SK-N-SH treated with all-trans-retinoic acid at 6 μM for 48 hours (cell line): ENCODE measurements at regions not wholly inside any gene's neighbourhood (a gene's known extent, or its start where the extent isn't known, plus 50 kb on each side); places are given as distances from the start of the nearest gene placed in this dataset.

Experiments
- ATAC-seq: fragments of 200-7000 bp; cut with Tn5 transposase; 3 replicates; pipeline ENCODE4 v1.9.1; 2020; ENCODE audit warnings: mild to moderate bottlenecking, moderate library complexity
- ARNTL ChIP-seq: fragments of 450-650 bp; formaldehyde crosslinking; IDR thresholded peaks from 2 replicates; pipeline ENCODE4 v1.5.0; 2020; ENCODE audit warnings: low read depth, mild to moderate bottlenecking, moderate library complexity, borderline replicate concordance
- BACH2 ChIP-seq: fragments of 250-450 bp; sonication (Bioruptor Pico); IDR thresholded peaks from 2 replicates; pipeline ENCODE4 v1.9.0; 2021; ENCODE audit warnings: mild to moderate bottlenecking, borderline replicate concordance
- CREB5 ChIP-seq: fragments of 250-450 bp; sonication (Bioruptor Pico); IDR thresholded peaks from 2 replicates; pipeline ENCODE4 v1.5.1; 2020; ENCODE audit warnings: low read depth, mild to moderate bottlenecking, moderate library complexity
- CSDC2 ChIP-seq: fragments of 250-450 bp; sonication (Bioruptor Pico); IDR thresholded peaks from 2 replicates; pipeline ENCODE4 v1.5.0; 2020; ENCODE audit warnings: mild to moderate bottlenecking, moderate library complexity
- CSRNP3 ChIP-seq: fragments of 250-450 bp; sonication (Bioruptor Pico); IDR thresholded peaks from 2 replicates; pipeline ENCODE4 v1.5.1; 2021; ENCODE audit warnings: mild to moderate bottlenecking, moderate library complexity
- ESRRG ChIP-seq: fragments of 250-450 bp; sonication (Bioruptor Pico); IDR thresholded peaks from 2 replicates; pipeline ENCODE4 v1.6.1; 2021; ENCODE audit warnings: mild to moderate bottlenecking
- GLIS3 ChIP-seq: fragments of 250-450 bp; sonication (Bioruptor Pico); IDR thresholded peaks from 2 replicates; pipeline ENCODE4 v1.5.0; 2020; ENCODE audit warnings: mild to moderate bottlenecking, moderate library complexity
- ISL1 ChIP-seq: fragments of 250-450 bp; sonication (Bioruptor Pico); IDR thresholded peaks from 2 replicates; pipeline ENCODE4 v2.1.2; 2022; ENCODE audit warnings: mild to moderate bottlenecking, moderate library complexity
- OSR1 ChIP-seq: fragments of 250-450 bp; sonication (Bioruptor Pico); IDR thresholded peaks from 2 replicates; pipeline ENCODE4 v1.8.0; 2022; ENCODE audit warnings: moderate library complexity, mild to moderate bottlenecking, inconsistent platforms
- PATZ1 ChIP-seq: fragments of 250-450 bp; sonication (Bioruptor Pico); IDR thresholded peaks from 2 replicates; pipeline ENCODE4 v1.8.0; 2020; ENCODE audit warnings: mild to moderate bottlenecking, moderate library complexity, borderline replicate concordance
- PPARA ChIP-seq: fragments of 250-450 bp; sonication (Bioruptor Pico); IDR thresholded peaks from 2 replicates; pipeline ENCODE4 v1.5.0; 2020; ENCODE audit warnings: mild to moderate bottlenecking, borderline replicate concordance
- SNAI2 ChIP-seq: fragments of 250-450 bp; sonication (Bioruptor Pico); IDR thresholded peaks from 2 replicates; pipeline ENCODE4 v1.5.0; 2020; ENCODE audit warnings: mild to moderate bottlenecking, moderate library complexity
- TCF4 ChIP-seq: fragments of 250-450 bp; sonication (Bioruptor Pico); IDR thresholded peaks from 2 replicates; pipeline ENCODE4 v1.8.0; 2021; ENCODE audit warnings: mild to moderate bottlenecking, moderate library complexity, borderline replicate concordance
- ZC3H10 ChIP-seq: fragments of 250-450 bp; sonication (Bioruptor Pico); IDR thresholded peaks from 2 replicates; pipeline ENCODE4 v1.5.1; 2021; ENCODE audit warnings: mild to moderate bottlenecking, moderate library complexity
- ZFP3 ChIP-seq: fragments of 250-450 bp; sonication (Bioruptor Pico); IDR thresholded peaks from 2 replicates; pipeline ENCODE4 v1.5.0; 2020; ENCODE audit warnings: mild to moderate bottlenecking, moderate library complexity
- ZFP30 ChIP-seq: fragments of 450-650 bp; formaldehyde crosslinking; IDR thresholded peaks from 2 replicates; pipeline ENCODE4 v1.5.0; 2022; ENCODE audit warnings: mild to moderate bottlenecking, moderate library complexity
- ZNF565 ChIP-seq: fragments of 450-650 bp; formaldehyde crosslinking; conservative IDR thresholded peaks from 2 replicates; pipeline ENCODE4 v1.5.0; 2020; ENCODE audit warnings: low read depth, mild to moderate bottlenecking, moderate library complexity
- ZNF70 ChIP-seq: fragments of 450-650 bp; formaldehyde crosslinking; IDR thresholded peaks from 2 replicates; pipeline ENCODE4 v1.5.0; 2020; ENCODE audit warnings: mild to moderate bottlenecking, moderate library complexity
- ZNF8 ChIP-seq: fragments of 450-650 bp; formaldehyde crosslinking; IDR thresholded peaks from 2 replicates; pipeline ENCODE4 v1.5.0; 2020; ENCODE audit warnings: mild to moderate bottlenecking, moderate library complexity
- TF ChIP-seq, protein P1 (sequence below): fragments of 250-450 bp; sonication (Bioruptor Pico); IDR thresholded peaks from 2 replicates; pipeline ENCODE4 v1.8.0; 2021; ENCODE audit warnings: low read depth, mild to moderate bottlenecking, moderate library complexity, borderline replicate concordance
- TF ChIP-seq, protein P2 (sequence below): fragments of 250-450 bp; sonication (Bioruptor Pico); IDR thresholded peaks from 2 replicates; pipeline ENCODE4 v1.5.0; 2020; ENCODE audit warnings: mild to moderate bottlenecking, moderate library complexity

- TF ChIP-seq, protein P1, sequence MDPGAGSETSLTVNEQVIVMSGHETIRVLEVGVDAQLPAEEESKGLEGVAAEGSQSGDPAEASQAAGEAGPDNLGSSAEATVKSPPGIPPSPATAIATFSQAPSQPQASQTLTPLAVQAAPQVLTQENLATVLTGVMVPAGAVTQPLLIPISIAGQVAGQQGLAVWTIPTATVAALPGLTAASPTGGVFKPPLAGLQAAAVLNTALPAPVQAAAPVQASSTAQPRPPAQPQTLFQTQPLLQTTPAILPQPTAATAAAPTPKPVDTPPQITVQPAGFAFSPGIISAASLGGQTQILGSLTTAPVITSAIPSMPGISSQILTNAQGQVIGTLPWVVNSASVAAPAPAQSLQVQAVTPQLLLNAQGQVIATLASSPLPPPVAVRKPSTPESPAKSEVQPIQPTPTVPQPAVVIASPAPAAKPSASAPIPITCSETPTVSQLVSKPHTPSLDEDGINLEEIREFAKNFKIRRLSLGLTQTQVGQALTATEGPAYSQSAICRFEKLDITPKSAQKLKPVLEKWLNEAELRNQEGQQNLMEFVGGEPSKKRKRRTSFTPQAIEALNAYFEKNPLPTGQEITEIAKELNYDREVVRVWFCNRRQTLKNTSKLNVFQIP (CRISPR knock-in tag) = no peak
- TF ChIP-seq PPARA (CRISPR knock-in tag) (no peak), ZC3H10 (no peak)
Observed at GRCh38 chr2:8134473-8134932, 547.4 kb upstream of the ID2 start (continued).

- ATAC-seq = no peak
- no peak for TF ChIP-seq ARNTL (CRISPR knock-in tag)
- TF ChIP-seq ZNF8 (CRISPR knock-in tag) = no peak
- TF ChIP-seq, protein P2, sequence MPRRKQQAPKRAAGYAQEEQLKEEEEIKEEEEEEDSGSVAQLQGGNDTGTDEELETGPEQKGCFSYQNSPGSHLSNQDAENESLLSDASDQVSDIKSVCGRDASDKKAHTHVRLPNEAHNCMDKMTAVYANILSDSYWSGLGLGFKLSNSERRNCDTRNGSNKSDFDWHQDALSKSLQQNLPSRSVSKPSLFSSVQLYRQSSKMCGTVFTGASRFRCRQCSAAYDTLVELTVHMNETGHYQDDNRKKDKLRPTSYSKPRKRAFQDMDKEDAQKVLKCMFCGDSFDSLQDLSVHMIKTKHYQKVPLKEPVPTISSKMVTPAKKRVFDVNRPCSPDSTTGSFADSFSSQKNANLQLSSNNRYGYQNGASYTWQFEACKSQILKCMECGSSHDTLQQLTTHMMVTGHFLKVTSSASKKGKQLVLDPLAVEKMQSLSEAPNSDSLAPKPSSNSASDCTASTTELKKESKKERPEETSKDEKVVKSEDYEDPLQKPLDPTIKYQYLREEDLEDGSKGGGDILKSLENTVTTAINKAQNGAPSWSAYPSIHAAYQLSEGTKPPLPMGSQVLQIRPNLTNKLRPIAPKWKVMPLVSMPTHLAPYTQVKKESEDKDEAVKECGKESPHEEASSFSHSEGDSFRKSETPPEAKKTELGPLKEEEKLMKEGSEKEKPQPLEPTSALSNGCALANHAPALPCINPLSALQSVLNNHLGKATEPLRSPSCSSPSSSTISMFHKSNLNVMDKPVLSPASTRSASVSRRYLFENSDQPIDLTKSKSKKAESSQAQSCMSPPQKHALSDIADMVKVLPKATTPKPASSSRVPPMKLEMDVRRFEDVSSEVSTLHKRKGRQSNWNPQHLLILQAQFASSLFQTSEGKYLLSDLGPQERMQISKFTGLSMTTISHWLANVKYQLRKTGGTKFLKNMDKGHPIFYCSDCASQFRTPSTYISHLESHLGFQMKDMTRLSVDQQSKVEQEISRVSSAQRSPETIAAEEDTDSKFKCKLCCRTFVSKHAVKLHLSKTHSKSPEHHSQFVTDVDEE (CRISPR knock-in tag) = no peak
- no peak for TF ChIP-seq SNAI2
- no peak for TF ChIP-seq CREB5 (CRISPR knock-in tag)
- TF ChIP-seq PATZ1 (CRISPR knock-in tag) = no peak
- TF ChIP-seq ZNF565 (CRISPR knock-in tag) = no peak
- TF ChIP-seq CSRNP3 (CRISPR knock-in tag) = no peak
- TF ChIP-seq ZFP3 (CRISPR knock-in tag) = no peak
- no peak for TF ChIP-seq ZNF70 (CRISPR knock-in tag)
- TF ChIP-seq, protein P1 (CRISPR knock-in tag) = no peak
- TF ChIP-seq CSDC2 = no peak
- no peak for TF ChIP-seq ZFP30
- TF ChIP-seq ESRRG (CRISPR knock-in tag) = no peak
- no peak for TF ChIP-seq TCF4
- no peak for TF ChIP-seq ZC3H10
- no peak for TF ChIP-seq GLIS3 (CRISPR knock-in tag)
Observed at GRCh38 chr2:8134985-8135682, 546.7 kb upstream of the ID2 start.

GRCh38 chr2:8137801-8138200 lies 544.1 kb upstream of the ID2 start:
- ATAC-seq = no peak

More at GRCh38 chr2:8137801-8138200, 544.1 kb upstream of the ID2 start:
- no peak for TF ChIP-seq PPARA (CRISPR knock-in tag)
- TF ChIP-seq ESRRG (CRISPR knock-in tag) = no peak
- no peak for TF ChIP-seq ZNF565 (CRISPR knock-in tag)
- TF ChIP-seq CREB5 (CRISPR knock-in tag) = no peak
- no peak for TF ChIP-seq BACH2 (CRISPR knock-in tag)
- TF ChIP-seq PATZ1 (CRISPR knock-in tag) = no peak
- TF ChIP-seq ISL1 (CRISPR knock-in tag) = no peak
- no peak for TF ChIP-seq OSR1
- TF ChIP-seq, all 23 proteins: peak for 0
